ENCODE measurements at regions not wholly inside any gene's neighbourhood (a gene's known extent, or its start where the extent isn't known, plus 50 kb on each side); places are given as distances from the start of the nearest gene placed in this dataset.

GRCh38 chr2:5955921-5956320 lies 263.7 kb downstream of the SOX11 start:
- no peak for DNase-seq (ENCODE audit: low spot score)

GRCh38 chr2:5959836-5960820 lies 267.9 kb downstream of the SOX11 start:
- DNase-seq (ENCODE audit: low spot score) = no peak

GRCh38 chr2:5967506-5967905 lies 275.3 kb downstream of the SOX11 start:
- DNase-seq (ENCODE audit: low spot score) = no peak

- no peak for DNase-seq (ENCODE audit: low spot score)
Observed at GRCh38 chr2:5969303-5969702, 277.1 kb downstream of the SOX11 start.

- no peak for DNase-seq (ENCODE audit: low spot score)
Observed at GRCh38 chr2:5970347-5970746, 278.2 kb downstream of the SOX11 start.

GRCh38 chr2:5974477-5974876 lies 282.3 kb downstream of the SOX11 start:
- no peak for DNase-seq (ENCODE audit: low spot score)

- DNase-seq (ENCODE audit: low spot score) = no peak
Observed at GRCh38 chr2:5975401-5975800, 283.2 kb downstream of the SOX11 start.

- no peak for DNase-seq (ENCODE audit: low spot score)
Observed at GRCh38 chr2:5976531-5977065, 284.4 kb downstream of the SOX11 start.

- no peak for DNase-seq (ENCODE audit: low spot score)
Observed at GRCh38 chr2:5977477-5977876, 285.3 kb downstream of the SOX11 start.

- no peak for DNase-seq (ENCODE audit: low spot score)
Observed at GRCh38 chr2:5978131-5978751, 286.1 kb downstream of the SOX11 start.

GRCh38 chr2:5980450-5981190 lies 288.4 kb downstream of the SOX11 start:
- no peak for DNase-seq (ENCODE audit: low spot score)

- DNase-seq (ENCODE audit: low spot score) = no peak
Observed at GRCh38 chr2:5982193-5982902, 290.2 kb downstream of the SOX11 start.

- DNase-seq (ENCODE audit: low spot score) = no peak
Observed at GRCh38 chr2:5982903-5983265, 290.7 kb downstream of the SOX11 start.

- no peak for DNase-seq (ENCODE audit: low spot score)
Observed at GRCh38 chr2:5983511-5984272, 291.5 kb downstream of the SOX11 start.

- DNase-seq (ENCODE audit: low spot score) = no peak
Observed at GRCh38 chr2:5984273-5984655, 292.1 kb downstream of the SOX11 start.

- DNase-seq (ENCODE audit: low spot score) = no peak
Observed at GRCh38 chr2:5984946-5985345, 292.8 kb downstream of the SOX11 start.

- no peak for DNase-seq (ENCODE audit: low spot score)
Observed at GRCh38 chr2:5985536-5986385, 293.6 kb downstream of the SOX11 start.

GRCh38 chr2:5986801-5987787 lies 294.9 kb downstream of the SOX11 start:
- DNase-seq (ENCODE audit: low spot score) = no peak

- DNase-seq (ENCODE audit: low spot score) = no peak
Observed at GRCh38 chr2:5988120-5988519, 295.9 kb downstream of the SOX11 start.

Data from kidney capillary endothelial cell (primary cell).